ENCODE measurements at regions not wholly inside any gene's neighbourhood (a gene's known extent, or its start where the extent isn't known, plus 50 kb on each side); places are given as distances from the start of the nearest gene placed in this dataset.

DNA sequence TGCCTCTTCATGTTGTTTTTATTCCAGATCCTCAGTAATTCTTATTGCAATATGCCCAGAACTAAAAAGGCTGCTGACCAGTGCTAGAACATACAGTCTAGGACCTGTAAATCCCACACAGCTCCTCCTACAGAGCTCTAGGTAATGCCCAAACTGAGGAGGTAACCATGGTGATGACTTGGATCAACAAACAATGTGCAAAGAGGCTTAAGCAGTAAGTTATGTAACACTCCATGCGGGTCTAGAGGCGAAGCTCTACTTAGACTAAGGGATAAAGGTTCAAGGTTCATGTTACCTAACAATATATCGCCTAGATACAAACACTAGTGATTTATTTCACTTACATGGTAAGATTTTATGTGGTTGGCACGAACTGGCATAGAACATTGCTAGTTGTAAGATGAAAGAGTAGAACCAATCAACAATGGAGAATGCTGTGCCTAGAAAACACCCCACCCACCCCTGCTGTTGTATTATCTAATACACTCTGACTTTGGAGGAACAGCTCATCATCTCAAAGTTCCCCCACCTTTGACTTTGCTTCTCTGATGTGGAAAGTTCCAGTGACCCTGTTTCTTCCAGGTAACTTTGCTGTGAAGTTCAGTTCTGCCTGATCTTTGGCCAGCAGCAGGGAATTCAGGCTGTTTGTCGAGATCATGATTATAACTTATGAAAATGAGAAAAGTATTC lies 242.4 kb downstream of the ALDH8A1 start:
- Histone ChIP-seq H3K36me3 (no peaks in the 10 kb centered on the region), H3K27me3 (no peaks in the 10 kb centered on the region), H3K4me1 (peaks cover 0 to 9% (median 1%) of the 10 kb centered on the region in 4 donors), H3K27ac (no peak overlapping the region), H3K9me3 (no peaks in the 10 kb centered on the region), H3K4me3 (no peak overlapping the region)
- WGBS (ENCODE audit: insufficient coverage, low coverage, low lambda C conversion rate, missing lambda C conversion rate), result 29% methylated on average over 5 of the region's 5 CpGs
- intact Hi-C loops (cut with DNase I), result no loop called here
- TF ChIP-seq POLR2A (IDR thresholded peaks at IDR 0.05), result no peak
- TF ChIP-seq, protein P1, sequence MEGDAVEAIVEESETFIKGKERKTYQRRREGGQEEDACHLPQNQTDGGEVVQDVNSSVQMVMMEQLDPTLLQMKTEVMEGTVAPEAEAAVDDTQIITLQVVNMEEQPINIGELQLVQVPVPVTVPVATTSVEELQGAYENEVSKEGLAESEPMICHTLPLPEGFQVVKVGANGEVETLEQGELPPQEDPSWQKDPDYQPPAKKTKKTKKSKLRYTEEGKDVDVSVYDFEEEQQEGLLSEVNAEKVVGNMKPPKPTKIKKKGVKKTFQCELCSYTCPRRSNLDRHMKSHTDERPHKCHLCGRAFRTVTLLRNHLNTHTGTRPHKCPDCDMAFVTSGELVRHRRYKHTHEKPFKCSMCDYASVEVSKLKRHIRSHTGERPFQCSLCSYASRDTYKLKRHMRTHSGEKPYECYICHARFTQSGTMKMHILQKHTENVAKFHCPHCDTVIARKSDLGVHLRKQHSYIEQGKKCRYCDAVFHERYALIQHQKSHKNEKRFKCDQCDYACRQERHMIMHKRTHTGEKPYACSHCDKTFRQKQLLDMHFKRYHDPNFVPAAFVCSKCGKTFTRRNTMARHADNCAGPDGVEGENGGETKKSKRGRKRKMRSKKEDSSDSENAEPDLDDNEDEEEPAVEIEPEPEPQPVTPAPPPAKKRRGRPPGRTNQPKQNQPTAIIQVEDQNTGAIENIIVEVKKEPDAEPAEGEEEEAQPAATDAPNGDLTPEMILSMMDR (IDR thresholded peaks at IDR 0.05), result no peak
- ATAC-seq (peak; percentile 92 to 99 (median 94)), DNase-seq (no peak)

DNA sequence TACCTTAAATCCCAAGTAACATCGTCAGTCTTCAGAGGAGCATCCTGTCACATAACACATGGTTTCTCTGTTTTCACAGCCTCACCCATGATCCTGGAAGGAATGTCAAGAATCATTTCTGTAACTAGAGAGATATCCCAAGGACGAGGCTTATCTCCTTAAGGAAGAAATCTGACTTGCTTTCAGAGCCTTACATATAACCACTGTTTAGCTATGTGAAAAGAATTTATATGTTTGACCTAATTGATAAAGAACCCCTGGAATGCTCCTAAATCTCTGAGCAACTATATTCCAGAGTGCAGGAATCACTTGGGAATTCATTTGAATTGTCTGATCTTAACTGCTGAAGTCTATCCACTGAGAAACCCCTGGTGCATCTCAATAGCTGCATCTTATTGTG lies 243.1 kb downstream of the ALDH8A1 start:
- no peak for DNase-seq
- Histone ChIP-seq H3K27me3 (no peaks in the 10 kb centered on the region), H3K4me3 (no peak overlapping the region), H3K27ac (no peak overlapping the region), H3K9me3 (no peaks in the 10 kb centered on the region), H3K36me3 (no peaks in the 10 kb centered on the region), H3K4me1 (peaks cover 0 to 9% (median 1%) of the 10 kb centered on the region in 4 donors)
- 55% methylated on average over 2 of the region's 2 CpGs for WGBS (ENCODE audit: insufficient coverage, low coverage, low lambda C conversion rate, missing lambda C conversion rate)
- ATAC-seq, result no peak
- intact Hi-C loops (cut with DNase I), result no loop called here
- TF ChIP-seq, protein P1 (IDR thresholded peaks at IDR 0.05), result no peak
- no peak for TF ChIP-seq POLR2A (IDR thresholded peaks at IDR 0.05)

DNA sequence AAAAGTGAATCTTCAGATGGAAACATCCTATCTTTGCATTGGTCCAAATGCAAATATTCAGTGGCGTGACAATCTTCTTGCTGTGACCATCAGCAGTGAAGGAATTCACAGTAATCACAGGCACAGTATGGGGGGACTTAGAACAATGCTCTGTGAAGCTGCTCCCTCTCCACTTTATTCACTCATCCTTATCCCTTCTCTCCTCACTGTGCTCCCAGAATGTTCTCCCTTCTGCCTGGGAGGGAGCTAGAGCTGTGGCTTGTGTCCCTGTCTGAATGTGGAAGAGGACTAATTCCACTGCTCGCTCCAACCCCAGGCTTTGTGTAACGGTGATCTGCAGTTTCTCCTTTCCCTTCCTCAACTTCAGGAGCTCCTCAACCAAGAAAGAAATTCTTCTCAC lies 243.7 kb downstream of the ALDH8A1 start:
- TF ChIP-seq, protein P1 (IDR thresholded peaks at IDR 0.05), result no peak
- TF ChIP-seq POLR2A (IDR thresholded peaks at IDR 0.05), result no peak
- 100% methylated on average over 2 of the region's 3 CpGs for WGBS (ENCODE audit: insufficient coverage, low coverage, low lambda C conversion rate, missing lambda C conversion rate)
- Histone ChIP-seq H3K9me3 (no peaks in the 10 kb centered on the region), H3K27ac (no peak overlapping the region), H3K4me1 (peaks cover 0 to 9% (median 1%) of the 10 kb centered on the region in 4 donors), H3K27me3 (no peaks in the 10 kb centered on the region), H3K36me3 (no peaks in the 10 kb centered on the region), H3K4me3 (no peak overlapping the region)
- ATAC-seq, result no peak
- DNase-seq, result no peak
- intact Hi-C loops (cut with DNase I), result no loop called here

DNA sequence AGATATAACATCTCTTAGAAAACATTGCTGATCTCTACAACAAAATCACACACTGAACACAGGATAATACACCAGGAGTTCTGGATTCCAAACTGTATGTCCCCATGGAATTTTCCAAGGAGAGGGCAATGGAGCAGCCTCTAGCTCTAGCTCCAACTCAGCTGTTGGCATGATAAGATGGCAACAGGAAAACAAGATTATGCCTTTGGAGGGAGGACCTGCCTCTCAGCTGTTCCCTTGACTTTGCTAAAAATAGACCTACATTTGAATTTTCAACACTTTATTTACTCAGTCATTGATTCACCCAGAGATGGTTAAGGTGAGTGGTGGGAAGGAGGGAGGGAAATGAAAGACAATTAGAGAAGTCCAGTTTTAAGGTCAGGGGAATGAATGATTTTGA lies 246.7 kb downstream of the ALDH8A1 start:
- no peak for ATAC-seq
- TF ChIP-seq POLR2A (IDR thresholded peaks at IDR 0.05), result no peak
- TF ChIP-seq, protein P1 (IDR thresholded peaks at IDR 0.05), result no peak
- Histone ChIP-seq H3K27ac (no peak overlapping the region), H3K9me3 (no peaks in the 10 kb centered on the region), H3K4me3 (no peak overlapping the region), H3K27me3 (no peaks in the 10 kb centered on the region), H3K36me3 (no peaks in the 10 kb centered on the region), H3K4me1 (peaks cover 0 to 9% (median 1%) of the 10 kb centered on the region in 4 donors)
- DNase-seq, result no peak
- intact Hi-C loops (cut with DNase I), result no loop called here

Data from right lobe of liver (tissue), 6 donors.